ENCODE measurements at regions not wholly inside any gene's neighbourhood (a gene's known extent, or its start where the extent isn't known, plus 50 kb on each side); places are given as distances from the start of the nearest gene placed in this dataset.

GRCh38 chr11:81340225-81340624 is 1393.4 kb downstream of the FAM181B start:
- H3K27ac ChIP-seq (ENCODE audit: low read depth in 1 of 2, low read length in 1 of 2) = no peak overlapping the region
- H3K9me3 ChIP-seq (ENCODE audit: control insufficient read depth in 4 of 4, insufficient read depth in 3 of 4, low read length in 3 of 4) = no peaks in the 10 kb centered on the region
- no peak overlapping the region for H3K4me3 ChIP-seq
- no peaks in the 10 kb centered on the region for H3K27me3 ChIP-seq (ENCODE audit: control insufficient read depth in 3 of 3, insufficient read depth in 3 of 3, low read length in 2 of 3)
- no peak overlapping the region for H3K9ac ChIP-seq (ENCODE audit: insufficient read depth in 1 of 2, low read length in 2 of 2)
- no peaks in the 10 kb centered on the region for H3K36me3 ChIP-seq (ENCODE audit: control insufficient read depth in 4 of 4, insufficient read depth in 4 of 4, low read length in 4 of 4)
- DNase-seq (peak in 1 of 3 donors; percentile 12), ATAC-seq (ENCODE audit: insufficient read depth, low FRiP score) (no peak)
- TF ChIP-seq CTCF (IDR thresholded peaks at IDR 0.05; ENCODE audit: control extremely low read depth, extremely low read depth) = no peak
- H3K4me1 ChIP-seq (ENCODE audit: control insufficient read depth in 5 of 5, insufficient read depth in 5 of 5, low read length in 5 of 5) = peaks cover 0 to 17% (median 2%) of the 10 kb centered on the region in 5 donors
- WGBS, 2 donors = 89 to 92% methylated on average over 1 of the region's 1 CpG

GRCh38 chr11:81339521-81339920 is 1394.1 kb downstream of the FAM181B start:
- no peak overlapping the region for H3K4me3 ChIP-seq
- peaks cover 0 to 17% (median 2%) of the 10 kb centered on the region in 5 donors for H3K4me1 ChIP-seq (ENCODE audit: control insufficient read depth in 5 of 5, insufficient read depth in 5 of 5, low read length in 5 of 5)
- H3K27me3 ChIP-seq (ENCODE audit: control insufficient read depth in 3 of 3, insufficient read depth in 3 of 3, low read length in 2 of 3) = peaks cover 0 to 2% (median 0%) of the 10 kb centered on the region in 3 donors
- no peak for TF ChIP-seq CTCF (IDR thresholded peaks at IDR 0.05; ENCODE audit: control extremely low read depth, extremely low read depth)
- no peak overlapping the region for H3K9ac ChIP-seq (ENCODE audit: insufficient read depth in 1 of 2, low read length in 2 of 2)
- H3K9me3 ChIP-seq (ENCODE audit: control insufficient read depth in 4 of 4, insufficient read depth in 3 of 4, low read length in 3 of 4) = no peaks in the 10 kb centered on the region
- H3K36me3 ChIP-seq (ENCODE audit: control insufficient read depth in 4 of 4, insufficient read depth in 4 of 4, low read length in 4 of 4) = no peaks in the 10 kb centered on the region
- ATAC-seq (ENCODE audit: insufficient read depth, low FRiP score) = no peak
- DNase-seq = peak in 2 of 3 donors; percentile 59 to 70
- H3K27ac ChIP-seq (ENCODE audit: low read depth in 1 of 2, low read length in 1 of 2) = no peak overlapping the region
- 54 to 71% methylated on average over 2 of the region's 2 CpGs for WGBS, 2 donors

- Histone ChIP-seq H3K9me3 (ENCODE audit: control insufficient read depth in 4 of 4, insufficient read depth in 3 of 4, low read length in 3 of 4) (no peaks in the 10 kb centered on the region), H3K9ac (ENCODE audit: insufficient read depth in 1 of 2, low read length in 2 of 2) (no peak overlapping the region), H3K27ac (ENCODE audit: low read depth in 1 of 2, low read length in 1 of 2) (no peak overlapping the region), H3K36me3 (ENCODE audit: control insufficient read depth in 4 of 4, insufficient read depth in 4 of 4, low read length in 4 of 4) (no peaks in the 10 kb centered on the region), H3K27me3 (ENCODE audit: control insufficient read depth in 3 of 3, insufficient read depth in 3 of 3, low read length in 2 of 3) (peaks cover 0 to 2% (median 0%) of the 10 kb centered on the region in 3 donors), H3K4me3 (no peak overlapping the region), H3K4me1 (ENCODE audit: control insufficient read depth in 5 of 5, insufficient read depth in 5 of 5, low read length in 5 of 5) (peaks cover 0 to 17% (median 2%) of the 10 kb centered on the region in 5 donors)
- DNase-seq (peak in 1 of 3 donors; percentile 25), ATAC-seq (ENCODE audit: insufficient read depth, low FRiP score) (no peak)
- no peak for TF ChIP-seq CTCF (IDR thresholded peaks at IDR 0.05; ENCODE audit: control extremely low read depth, extremely low read depth)
- WGBS, 2 donors = 66 to 77% methylated on average over 3 of the region's 3 CpGs
Measured at GRCh38 chr11:81337756-81338155, 1395.9 kb downstream of the FAM181B start.

DNA sequence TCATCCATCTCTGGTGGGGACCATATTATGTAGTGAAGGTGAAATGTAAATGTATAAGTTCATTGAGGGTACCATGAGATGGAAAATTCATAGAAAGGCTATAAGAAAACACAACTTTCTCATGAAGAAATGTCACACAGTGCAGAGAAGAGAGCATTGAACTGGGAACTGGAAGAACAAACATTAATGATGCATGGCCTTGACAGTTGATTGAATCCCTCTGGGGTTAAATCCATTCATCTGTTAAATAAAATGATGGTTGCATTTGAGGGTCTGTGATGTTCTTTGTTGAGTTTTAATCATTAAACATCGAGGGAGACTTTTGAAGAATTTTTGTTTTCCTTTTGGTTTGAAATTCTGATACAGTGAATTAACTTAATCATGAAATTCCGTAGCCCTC is 1401.4 kb downstream of the FAM181B start:
- ATAC-seq (ENCODE audit: insufficient read depth, low FRiP score) = no peak
- Histone ChIP-seq H3K36me3 (ENCODE audit: control insufficient read depth in 4 of 4, insufficient read depth in 4 of 4, low read length in 4 of 4) (no peaks in the 10 kb centered on the region), H3K9ac (ENCODE audit: insufficient read depth in 1 of 2, low read length in 2 of 2) (no peak overlapping the region), H3K4me3 (no peak overlapping the region), H3K27me3 (ENCODE audit: control insufficient read depth in 3 of 3, insufficient read depth in 3 of 3, low read length in 2 of 3) (peaks cover 0 to 2% (median 0%) of the 10 kb centered on the region in 3 donors), H3K9me3 (ENCODE audit: control insufficient read depth in 4 of 4, insufficient read depth in 3 of 4, low read length in 3 of 4) (no peaks in the 10 kb centered on the region), H3K27ac (ENCODE audit: low read depth in 1 of 2, low read length in 1 of 2) (no peak overlapping the region), H3K4me1 (ENCODE audit: control insufficient read depth in 5 of 5, insufficient read depth in 5 of 5, low read length in 5 of 5) (peaks cover 0 to 3% (median 0%) of the 10 kb centered on the region in 5 donors)
- 68 to 82% methylated on average over 2 of the region's 2 CpGs for WGBS, 2 donors
- no peak for DNase-seq
- TF ChIP-seq CTCF (IDR thresholded peaks at IDR 0.05; ENCODE audit: control extremely low read depth, extremely low read depth) = no peak

Measured in lung (tissue), 11 donors.